HG02623 (cell line): ENCODE measurements at regions not wholly inside any gene's neighbourhood (a gene's known extent, or its start where the extent isn't known, plus 50 kb on each side); places are given as distances from the start of the nearest gene placed in this dataset.
"Not testable (repeated sequence)": the region's sequence is repeated elsewhere in the genome, so short reads cannot be mapped to it uniquely, and the experiment has no call there.

Experiments used
- ATAC-seq: cut with Tn5 transposase; IDR thresholded peaks from one replicate; pipeline ENCODE4 v1.9.1; 2021; ENCODE audit warnings: moderate library complexity; ENCODE audit not compliant: unreplicated experiment

DNA sequence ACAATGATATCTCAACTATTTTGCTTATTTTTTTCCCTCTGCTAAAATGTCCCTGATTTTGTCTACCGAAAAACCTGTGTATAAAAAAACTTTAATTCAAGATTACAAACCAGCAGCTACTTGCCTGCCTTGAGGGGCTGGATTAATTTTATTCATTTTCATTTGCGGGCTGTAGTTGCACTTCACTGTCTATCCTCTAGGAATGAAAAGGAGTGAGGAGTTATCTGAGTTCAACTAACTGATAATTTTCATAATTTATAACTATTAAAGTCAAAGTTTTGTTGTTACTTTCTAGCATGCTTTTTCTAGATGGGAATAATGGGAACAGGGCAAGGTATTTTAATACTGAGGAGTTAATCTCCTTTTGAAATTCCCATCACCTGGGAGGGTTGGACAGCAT lies 50.3 kb upstream of the AGTPBP1 start:
- not testable (repeated sequence) for ATAC-seq

DNA sequence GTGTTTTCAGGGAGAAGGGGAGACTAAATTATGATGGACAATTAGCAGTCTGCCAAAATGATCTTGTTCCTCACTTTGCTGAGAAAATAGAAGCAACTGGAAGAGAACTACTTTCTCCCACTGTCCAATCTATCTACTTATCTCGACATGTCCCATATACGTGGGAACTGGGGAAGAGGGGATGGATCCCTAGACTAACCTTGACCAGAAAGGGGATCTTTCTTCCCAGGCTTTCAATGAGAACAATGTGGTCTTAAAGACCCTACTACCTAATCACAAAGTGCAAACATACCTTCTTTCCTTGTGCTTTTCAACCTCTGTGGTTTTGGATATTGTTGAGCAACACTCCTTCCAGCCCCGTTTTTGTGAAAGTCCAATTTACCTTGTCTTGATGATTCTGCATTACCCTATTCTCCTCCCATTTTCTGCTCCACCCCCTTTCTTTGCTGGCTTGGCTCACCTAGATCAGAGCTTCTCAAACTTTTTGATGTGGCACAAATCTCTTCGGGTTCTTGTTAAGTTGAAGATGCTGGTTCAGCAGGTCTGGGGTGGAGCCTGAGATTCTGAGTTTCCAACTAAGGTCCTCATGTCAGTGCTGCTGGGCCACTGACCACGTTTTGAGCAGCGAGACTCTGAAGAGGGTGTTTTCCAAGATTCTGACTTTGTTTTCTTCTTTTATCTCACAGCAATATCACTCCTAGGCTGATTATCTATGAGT lies 61.4 kb upstream of the AGTPBP1 start:
- not testable (repeated sequence) for ATAC-seq

DNA sequence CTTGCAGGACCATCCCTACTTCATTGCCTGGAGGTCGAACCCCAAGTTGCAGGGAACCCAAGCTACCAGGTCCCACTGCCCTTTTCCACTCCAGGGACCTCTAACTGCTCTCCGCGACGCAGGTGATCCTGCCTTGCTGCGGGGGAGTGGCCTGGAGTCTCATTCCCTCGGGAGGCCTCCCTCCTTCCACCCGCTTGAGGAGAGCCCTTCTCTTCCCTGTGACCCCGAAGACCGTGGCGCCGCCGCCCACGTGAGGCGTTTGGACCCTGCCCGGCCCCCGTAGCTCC lies 63.0 kb upstream of the AGTPBP1 start:
- not testable (repeated sequence) for ATAC-seq

DNA sequence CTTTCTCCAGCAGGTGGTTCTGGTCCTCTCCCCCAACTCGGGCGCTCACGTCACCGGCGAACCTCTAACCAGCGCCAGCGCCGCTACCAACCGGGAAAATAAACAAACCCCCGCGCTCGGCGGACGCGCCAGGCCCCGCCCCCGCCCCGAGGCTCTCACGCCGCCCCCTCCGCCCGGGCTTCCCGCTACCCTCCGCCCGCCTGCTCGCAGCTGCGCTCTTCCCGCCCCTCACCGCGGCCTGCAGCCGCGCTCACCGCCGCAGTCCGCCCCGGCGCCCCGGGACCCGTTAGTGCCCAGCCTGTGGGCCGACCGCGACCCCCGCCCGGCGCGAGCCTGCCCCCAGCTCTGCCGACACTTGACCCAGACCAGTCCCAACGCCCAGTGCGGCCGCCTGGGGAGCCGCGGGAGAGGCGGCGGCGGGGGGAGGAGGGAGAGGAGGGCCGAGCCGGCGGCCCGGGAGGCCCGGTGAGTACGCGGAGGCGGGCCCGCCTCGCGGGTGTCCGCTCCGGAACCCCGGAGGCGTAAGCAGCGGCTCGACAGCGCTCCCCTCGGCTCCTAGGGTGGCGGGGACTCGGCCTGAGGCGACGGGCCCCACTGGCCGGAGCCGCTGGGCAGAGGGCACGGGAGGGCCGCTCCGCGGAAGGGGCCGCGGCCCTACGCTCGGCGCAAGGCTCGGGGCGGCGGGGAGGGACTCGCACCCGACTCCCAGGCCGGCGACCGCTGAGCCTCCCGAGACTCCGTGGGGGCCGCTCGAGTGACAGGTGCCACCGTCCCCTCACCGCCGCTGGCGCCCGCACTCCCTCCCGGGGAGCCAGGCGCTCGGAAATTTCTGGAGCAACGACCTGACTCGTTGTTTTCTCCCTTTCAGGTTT lies 63.6 kb upstream of the AGTPBP1 start:
- ATAC-seq, result peak; percentile 68

DNA sequence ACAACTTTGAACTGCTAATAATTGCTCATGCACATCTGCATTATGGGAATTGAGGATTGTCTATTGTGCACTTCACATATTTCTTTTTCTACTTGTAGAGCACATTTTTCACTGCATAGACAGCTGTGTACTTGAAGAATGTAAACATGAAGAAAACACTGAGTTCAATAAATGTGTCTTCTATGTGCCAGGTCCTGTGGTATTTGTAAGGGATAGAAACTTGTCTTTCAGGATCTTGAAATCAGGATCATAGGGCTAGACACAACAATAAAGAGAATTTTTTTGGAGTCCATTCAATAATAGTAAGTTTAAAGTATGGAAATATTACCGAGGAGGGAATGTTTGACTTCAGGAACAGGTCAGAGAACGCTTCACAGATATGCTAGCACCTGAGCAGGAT lies 66.6 kb upstream of the AGTPBP1 start:
- not testable (repeated sequence) for ATAC-seq

DNA sequence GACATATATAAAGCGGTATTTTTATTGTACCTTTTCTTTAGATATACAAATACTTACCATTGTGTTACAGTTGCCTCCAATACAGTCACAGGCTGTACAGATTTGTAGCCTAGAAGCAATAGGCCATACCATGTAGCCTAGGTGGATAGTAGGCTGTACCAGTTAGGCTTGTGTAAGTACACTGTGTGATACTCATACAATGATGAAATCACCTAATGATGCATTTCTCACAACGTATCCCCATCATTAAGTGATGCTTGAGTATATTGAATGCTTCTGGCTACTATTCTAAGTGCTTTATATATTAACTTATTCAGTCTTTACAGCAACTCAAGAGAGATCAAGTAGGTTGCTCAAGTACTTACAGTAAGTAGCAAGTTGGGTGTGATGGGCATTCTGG lies 71.6 kb upstream of the AGTPBP1 start:
- not testable (repeated sequence) for ATAC-seq

DNA sequence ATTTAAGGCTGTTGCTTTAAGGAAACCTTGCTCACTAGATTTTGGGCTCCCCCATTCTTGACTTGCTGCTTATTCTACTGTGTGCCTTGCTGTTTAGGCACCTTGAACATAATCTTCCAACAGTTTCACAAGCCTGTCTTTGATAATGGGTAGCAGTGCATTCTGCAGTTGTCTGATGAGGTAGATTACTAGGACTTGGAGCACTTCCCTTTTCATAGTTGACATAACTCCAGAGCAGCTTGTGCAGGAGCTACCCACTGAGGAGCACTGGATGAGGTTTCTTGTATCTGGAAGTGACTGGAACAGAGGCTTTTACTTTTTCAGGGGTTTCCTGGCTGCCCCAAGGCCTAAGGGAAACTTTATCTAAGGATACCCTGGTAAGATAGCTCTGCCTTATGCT lies 73.0 kb upstream of the AGTPBP1 start:
- not testable (repeated sequence) for ATAC-seq

DNA sequence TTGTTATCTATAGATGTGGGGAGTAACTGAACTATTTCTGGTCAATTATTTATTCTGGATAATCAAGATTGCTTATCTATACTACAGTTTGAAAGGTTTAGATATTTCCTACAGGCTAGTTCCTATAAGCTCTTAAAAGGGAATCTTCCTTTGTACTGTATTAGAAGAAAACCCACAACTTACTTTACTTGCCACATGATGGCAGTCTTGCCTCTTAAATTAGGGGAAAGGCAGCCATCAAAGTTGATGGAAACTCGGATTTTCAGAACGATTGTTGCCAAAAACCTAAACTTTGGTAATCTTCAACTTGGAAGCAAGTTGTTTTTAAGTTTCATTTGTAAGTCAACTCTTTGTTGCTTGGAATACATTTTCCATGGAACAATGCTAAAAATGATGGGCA lies 77.2 kb upstream of the AGTPBP1 start:
- ATAC-seq, result peak; percentile 60

DNA sequence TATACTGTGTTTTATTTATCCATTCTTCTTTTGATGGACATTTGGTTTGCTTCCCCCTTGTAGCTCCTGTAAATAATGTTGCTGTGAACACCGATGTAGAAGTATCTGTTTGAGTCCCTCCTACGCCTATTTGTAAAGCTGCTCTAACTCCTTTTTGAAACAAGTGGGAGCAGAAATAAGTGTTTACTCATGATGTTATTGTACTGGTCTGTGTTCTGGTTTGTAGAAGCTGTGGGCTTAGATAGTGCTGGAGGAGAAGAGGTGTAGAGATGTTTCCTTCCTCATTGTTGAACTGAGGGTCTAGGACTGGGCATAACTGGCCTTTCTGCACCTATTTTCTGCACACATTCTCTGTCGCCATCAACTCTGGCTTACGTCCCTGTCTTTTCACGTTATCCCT lies 78.8 kb upstream of the AGTPBP1 start:
- ATAC-seq, result not testable (repeated sequence)

DNA sequence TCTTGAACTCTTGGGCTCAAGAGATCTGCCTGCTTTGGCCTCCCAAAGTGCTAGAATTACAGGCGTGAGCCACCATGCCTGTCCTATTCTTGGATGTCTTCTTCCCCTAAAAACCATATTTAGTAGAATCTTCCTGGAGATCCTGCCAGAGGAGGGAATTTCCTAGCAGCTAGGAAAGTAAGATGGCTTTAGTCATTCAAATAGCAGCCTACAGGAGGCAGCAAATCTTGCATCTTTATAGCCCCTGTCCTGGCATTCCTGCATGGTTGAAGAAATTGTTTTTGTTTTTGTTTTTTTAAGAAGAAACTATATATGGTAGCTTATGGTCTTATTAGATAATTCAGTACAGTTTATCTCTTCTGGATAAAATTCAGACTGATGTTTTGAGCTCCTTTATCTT lies 83.2 kb upstream of the AGTPBP1 start:
- ATAC-seq, result not testable (repeated sequence)

DNA sequence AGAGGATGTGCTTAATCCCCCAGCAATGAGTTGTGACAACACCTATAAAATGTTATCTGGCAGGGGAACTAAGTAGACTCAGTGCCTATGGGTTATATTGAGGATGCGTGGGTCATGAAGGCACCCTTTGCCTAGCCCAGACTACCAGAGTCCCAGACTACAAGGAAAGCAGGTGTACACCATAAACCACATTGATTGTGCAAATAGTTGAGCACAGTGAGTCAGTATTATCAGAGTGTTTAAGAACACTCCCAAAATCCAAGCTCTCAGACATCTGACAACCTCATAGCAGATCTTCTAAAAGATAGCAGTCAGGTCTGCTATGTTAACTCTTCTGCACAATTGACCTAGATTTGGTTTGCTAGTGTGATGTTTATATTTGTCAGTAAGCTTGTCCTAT lies 92.8 kb upstream of the AGTPBP1 start:
- not testable (repeated sequence) for ATAC-seq

DNA sequence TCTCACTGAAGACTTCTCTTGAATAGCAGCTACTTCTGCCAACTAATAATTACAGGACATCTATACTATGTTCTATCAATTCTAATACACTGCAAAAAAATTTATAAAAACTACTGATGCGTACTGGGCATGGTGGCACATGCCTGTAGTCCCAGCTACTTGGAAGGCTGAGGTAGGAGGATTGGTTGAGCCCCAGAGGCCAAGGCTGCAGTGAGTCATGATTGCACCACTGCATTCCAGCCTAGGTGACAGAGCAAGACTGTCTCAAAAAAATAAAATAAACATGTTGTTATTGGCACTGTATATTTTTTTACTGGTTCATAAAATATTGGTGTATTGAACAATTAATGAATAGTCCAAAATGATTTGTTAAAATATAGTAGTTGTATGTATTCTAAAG lies 97.0 kb upstream of the NAA35 start:
- not testable (repeated sequence) for ATAC-seq

DNA sequence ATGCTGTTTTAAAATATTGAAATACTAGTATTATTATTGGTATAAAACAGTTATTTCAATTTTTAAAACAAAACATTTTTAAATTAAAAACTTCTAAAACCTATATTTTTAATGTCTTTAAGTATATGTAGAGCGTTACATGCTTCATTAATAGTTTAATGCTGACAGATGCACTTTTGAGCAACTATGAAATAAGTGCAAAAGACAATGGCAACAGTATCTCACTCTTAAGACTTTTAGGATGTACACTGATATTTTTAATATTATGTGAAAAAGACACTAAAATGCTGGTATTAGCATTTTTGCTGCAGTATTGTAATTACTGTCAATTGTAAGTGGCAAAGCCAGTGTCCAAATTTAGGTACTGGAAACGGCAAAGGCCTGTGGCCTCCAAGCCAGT lies 93.2 kb upstream of the NAA35 start:
- ATAC-seq, result not testable (repeated sequence)

DNA sequence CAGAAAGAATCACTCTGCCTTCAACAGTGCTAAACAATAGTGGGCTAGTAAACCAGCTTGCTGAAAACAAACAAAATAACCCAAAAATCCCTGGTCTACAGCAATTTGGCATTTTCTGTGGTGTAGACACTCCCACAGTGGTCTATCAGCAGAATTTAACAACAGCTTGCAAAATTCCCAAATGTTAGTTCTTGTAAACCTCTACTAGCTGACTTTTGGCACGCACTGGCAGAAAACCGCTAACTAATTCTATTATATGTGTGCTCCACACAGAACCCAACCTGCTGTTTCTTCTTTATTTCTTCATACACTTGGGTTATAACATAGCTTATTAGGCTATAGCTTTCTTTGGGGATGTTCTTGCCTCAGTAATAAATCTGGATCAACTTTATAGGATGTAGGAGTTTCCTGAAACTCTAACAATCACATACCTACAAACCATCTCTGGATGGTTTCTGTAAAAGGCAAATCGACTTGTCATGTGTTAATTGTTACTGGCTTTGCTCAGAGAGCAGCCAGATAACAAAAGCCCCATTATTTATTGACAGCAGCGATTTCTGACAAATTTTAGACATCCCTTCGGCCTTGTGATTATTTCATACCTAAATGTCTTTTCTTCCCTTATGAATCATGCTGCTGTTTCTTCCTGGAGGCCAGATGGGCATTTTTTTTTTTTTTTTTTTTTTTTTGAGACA lies 82.7 kb upstream of the NAA35 start:
- no peak for ATAC-seq

DNA sequence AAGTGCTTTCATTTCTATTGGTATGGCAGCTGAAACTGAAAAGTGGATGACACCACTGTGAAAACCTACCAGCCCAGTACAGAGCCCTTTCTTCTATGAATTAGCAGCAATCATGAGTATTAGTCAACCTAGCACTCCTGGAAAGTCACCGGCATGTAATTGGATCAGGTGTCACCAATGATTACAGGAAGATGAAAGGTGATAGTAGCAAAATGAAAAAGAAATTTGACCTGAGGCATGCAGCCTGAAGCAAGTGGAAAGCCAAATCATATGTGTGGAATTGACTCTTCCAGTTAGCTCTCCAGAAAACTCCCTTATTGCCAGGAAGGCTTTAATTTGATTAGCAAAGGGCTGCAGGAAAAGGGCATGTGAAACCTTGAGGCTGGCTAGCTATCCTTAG lies 81.2 kb upstream of the NAA35 start:
- ATAC-seq, result no peak

DNA sequence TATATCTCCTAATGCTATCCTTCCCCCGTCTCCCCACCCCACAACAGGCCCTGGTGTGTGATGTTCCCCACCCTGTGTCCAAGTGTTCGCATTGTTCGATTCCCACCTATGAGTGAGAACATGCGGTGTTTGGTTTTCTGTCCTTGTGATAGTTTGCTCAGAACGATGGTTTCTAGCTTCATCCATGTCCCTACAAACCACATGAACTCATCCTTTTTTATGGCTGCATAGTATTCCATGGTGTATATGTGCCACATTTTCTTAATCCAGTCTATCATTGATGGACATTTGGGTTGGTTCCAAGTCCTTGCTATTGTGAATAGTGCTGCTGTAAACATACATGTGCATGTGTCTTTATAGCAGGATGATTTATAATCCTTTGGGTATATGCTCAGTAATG lies 79.1 kb upstream of the NAA35 start:
- not testable (repeated sequence) for ATAC-seq

DNA sequence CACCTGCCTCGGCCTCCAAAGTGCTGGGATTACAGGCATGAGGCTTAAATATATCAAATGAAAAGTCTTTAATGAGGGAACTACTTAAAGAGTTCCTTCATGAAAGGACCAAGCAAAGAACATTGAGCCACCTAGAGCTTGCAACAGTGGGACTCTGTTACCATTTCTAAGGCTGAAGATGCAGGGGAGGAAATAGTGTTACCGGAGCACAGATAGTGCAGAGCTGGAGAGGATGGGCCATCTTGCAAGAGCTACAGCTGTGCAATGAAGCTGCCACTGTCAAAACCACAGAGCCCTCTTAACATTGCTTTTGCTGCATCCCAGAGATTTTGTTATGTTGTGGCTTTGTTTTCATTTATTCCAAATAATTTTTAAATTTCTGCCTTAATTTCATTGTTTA lies 77.1 kb upstream of the NAA35 start:
- no peak for ATAC-seq

DNA sequence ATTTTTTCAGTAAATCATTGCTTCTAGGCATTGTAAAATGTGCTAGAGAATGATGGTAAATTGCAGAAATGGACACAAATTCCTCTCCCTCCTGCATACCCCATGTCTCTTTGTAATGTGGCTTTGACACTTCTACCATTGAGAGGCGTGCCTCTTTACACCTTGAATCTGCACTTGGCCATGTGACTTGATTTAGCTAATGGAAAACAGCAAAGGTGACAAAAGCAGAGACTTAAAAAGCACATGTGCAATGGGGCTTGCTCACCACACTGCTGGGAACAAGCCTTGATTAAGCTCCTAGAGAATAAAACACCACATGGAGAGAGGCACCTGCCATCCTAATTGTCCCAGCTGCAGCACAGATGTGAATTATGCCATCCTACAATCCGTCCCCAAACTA lies 69.9 kb upstream of the NAA35 start:
- ATAC-seq, result no peak

DNA sequence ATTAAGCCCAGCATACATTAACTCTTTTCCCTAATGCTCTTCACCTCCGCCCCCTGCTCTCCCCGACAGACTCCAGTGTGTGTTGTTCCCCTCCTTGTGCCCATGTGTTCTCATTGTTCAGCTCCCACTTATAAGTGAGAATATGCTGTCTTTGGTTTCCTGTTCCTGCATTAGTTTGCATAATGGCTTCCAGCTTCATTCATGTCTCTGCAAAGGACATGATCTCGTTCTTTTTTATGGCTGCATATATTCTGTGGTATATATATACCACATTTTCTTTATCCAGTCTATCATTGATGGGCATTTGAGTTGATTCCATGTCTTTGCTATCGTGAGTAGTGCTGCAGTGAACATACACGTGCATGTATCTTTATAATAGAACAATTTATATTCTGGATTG lies 69.3 kb upstream of the NAA35 start:
- ATAC-seq, result not testable (repeated sequence)

DNA sequence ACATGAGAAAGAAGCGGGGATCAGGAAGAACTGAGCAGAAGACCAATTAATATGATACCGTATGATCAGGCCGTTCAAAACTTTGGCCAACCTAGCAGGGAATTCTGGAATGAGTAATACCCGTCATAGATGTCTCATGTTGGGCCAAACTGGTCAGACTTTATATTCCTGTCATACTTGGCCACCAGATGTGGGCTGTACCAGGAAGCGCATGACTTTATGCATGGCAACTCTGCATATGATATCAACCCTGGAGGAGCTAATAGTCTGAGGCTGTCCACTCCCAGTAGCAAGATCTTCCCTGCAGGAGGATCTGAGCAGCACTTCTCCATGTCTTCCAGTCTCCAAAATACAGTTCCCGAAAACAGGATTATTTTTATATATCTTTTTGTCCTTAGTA lies 68.5 kb upstream of the NAA35 start:
- no peak for ATAC-seq

DNA sequence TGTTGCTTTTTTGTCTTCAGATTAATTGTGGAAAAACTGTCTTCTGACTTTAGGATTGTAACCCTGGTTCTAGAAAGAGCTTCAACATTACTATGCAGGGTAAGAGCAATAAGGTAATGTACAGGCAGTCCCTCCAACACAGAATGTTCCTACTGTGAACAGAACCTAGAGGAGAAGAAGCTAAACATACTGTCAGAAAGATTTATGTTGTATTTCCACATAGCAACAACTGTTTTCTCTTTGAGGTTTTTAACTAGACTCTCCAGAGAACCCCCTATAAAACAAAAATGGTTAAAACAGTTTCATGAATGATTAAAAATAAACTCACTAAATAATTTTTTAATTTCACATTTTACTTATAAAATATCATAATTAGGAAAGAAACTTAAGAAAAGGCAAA lies 64.3 kb upstream of the NAA35 start:
- ATAC-seq, result no peak
